Mesothelial cell of epicardium (in vitro differentiated cells): ENCODE measurements at regions not wholly inside any gene's neighbourhood (a gene's known extent, or its start where the extent isn't known, plus 50 kb on each side); places are given as distances from the start of the nearest gene placed in this dataset.
A peak's percentile ranks its signal among the peaks of the same experiment; 100 is the strongest.

Source experiments
- DNase-seq, 2 experiments: peaks; one replicate each; pipeline ENCODE4 v3.0.0; 2021; ENCODE audit warnings: low spot score in 2 of 2; ENCODE audit not compliant: unreplicated experiment in 2 of 2
- H3K27ac Mint-ChIP-seq: 2 replicates; pipeline ENCODE4 v1.8.0; 2021; ENCODE audit warnings: mixed read lengths
- H3K27me3 Mint-ChIP-seq: 2 replicates; pipeline ENCODE4 v1.8.0; 2021; ENCODE audit warnings: low read depth, mixed read lengths
- H3K36me3 Mint-ChIP-seq: 2 replicates; pipeline ENCODE4 v1.8.0; 2021; ENCODE audit warnings: mixed read lengths
- H3K4me1 Mint-ChIP-seq: 2 replicates; pipeline ENCODE4 v1.8.0; 2021; ENCODE audit warnings: mixed read lengths
- H3K4me3 Mint-ChIP-seq: 2 replicates; pipeline ENCODE4 v1.8.0; 2021; ENCODE audit warnings: mild to moderate bottlenecking, moderate library complexity, mixed read lengths
- H3K9me3 Mint-ChIP-seq: 2 replicates; pipeline ENCODE4 v1.8.0; 2021; ENCODE audit warnings: mixed read lengths
- TF ChIP-seq, protein P1 (sequence below): fragments of 200-600 bp; sonication (generic); IDR thresholded peaks from one replicate; pipeline ENCODE4 v1.5.0; 2021; ENCODE audit warnings: antibody characterized with exemption; ENCODE audit not compliant: unreplicated experiment

DNA sequence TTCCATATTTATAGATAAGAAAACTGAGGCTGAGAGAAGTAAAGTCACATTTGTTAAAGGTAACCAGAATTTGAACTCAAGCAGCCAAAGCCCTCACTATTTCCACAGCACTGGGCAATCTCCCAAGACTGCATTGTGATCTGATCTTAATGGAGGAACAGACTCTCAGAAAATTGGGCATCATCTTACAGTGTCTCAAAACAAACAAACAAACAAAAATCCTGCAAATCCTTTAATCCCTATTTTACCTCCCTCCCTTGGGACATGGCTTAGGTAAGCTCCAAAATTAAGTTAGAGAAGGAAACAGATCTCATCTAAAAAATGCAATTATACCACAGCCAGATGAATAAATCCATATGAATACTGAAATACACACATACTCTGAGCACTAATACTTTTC is 57.5 kb downstream of the FHIP2A start:
- Mint-ChIP-seq H3K27me3 (no peaks in the 10 kb centered on the region), H3K4me1 (peaks cover 45% of the 10 kb centered on the region), H3K27ac (peak overlapping the region; percentile 17), H3K9me3 (no peaks in the 10 kb centered on the region), H3K4me3 (no peak overlapping the region), H3K36me3 (no peaks in the 10 kb centered on the region)
- DNase-seq = no peak
- TF ChIP-seq, protein P1, sequence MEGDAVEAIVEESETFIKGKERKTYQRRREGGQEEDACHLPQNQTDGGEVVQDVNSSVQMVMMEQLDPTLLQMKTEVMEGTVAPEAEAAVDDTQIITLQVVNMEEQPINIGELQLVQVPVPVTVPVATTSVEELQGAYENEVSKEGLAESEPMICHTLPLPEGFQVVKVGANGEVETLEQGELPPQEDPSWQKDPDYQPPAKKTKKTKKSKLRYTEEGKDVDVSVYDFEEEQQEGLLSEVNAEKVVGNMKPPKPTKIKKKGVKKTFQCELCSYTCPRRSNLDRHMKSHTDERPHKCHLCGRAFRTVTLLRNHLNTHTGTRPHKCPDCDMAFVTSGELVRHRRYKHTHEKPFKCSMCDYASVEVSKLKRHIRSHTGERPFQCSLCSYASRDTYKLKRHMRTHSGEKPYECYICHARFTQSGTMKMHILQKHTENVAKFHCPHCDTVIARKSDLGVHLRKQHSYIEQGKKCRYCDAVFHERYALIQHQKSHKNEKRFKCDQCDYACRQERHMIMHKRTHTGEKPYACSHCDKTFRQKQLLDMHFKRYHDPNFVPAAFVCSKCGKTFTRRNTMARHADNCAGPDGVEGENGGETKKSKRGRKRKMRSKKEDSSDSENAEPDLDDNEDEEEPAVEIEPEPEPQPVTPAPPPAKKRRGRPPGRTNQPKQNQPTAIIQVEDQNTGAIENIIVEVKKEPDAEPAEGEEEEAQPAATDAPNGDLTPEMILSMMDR = no peak

DNA sequence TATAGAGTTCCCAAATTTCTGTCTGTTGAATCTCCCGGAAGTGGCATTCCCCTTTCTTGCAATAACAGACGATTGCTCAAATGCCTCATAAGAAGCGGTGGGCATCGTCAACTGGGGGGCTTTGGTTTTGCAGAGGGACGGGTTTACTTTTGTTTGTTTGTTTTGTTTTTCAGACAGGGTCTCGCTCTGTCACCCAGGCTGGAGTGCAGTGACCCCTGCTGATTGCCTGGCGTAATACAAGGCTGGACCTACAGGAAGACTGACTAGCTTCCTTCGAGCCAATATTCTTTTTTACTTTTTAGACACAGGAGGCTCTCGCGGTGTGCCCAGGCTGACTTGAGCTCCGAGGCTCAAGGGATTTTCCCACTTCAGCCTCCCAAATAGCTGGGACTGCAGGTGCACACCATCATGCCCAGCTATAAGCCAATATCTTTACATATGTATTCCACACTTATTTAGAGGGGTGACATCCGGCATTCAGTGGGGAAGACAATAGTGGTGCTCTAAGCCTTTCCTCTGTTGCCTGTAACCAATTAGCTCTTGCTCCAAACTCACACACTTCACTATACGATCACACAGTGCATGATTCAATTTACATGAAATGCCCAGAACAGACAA is 58.1 kb downstream of the FHIP2A start:
- TF ChIP-seq, protein P1 = no peak
- H3K27me3 Mint-ChIP-seq = no peaks in the 10 kb centered on the region
- H3K36me3 Mint-ChIP-seq = no peaks in the 10 kb centered on the region
- no peak overlapping the region for H3K4me3 Mint-ChIP-seq
- peak overlapping the region; percentile 15 for H3K27ac Mint-ChIP-seq
- DNase-seq = no peak
- H3K4me1 Mint-ChIP-seq = peaks cover 45% of the 10 kb centered on the region
- no peaks in the 10 kb centered on the region for H3K9me3 Mint-ChIP-seq

DNA sequence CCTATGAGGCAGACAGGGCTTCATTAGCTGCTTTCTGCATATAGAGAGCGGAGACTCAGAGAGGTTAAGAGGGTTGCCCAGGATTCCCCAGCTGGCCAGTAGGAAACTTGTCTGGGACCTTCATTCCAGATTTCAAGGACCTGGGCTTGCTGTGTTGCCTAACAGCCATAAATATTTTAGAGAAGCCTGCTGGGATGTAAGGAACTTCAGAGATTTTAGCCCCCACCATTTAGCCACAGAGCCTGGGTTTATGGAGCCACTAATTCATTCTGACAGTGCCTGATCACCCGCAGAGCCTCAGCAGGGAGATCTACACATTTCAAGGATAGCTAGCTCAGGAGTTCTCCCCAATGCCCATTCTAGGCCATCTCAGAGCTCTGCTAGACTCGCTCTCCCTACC is 56.6 kb upstream of the TRUB1 start:
- Mint-ChIP-seq H3K4me3 (no peak overlapping the region), H3K27ac (peak overlapping the region; percentile 87)
- no peak for DNase-seq

DNA sequence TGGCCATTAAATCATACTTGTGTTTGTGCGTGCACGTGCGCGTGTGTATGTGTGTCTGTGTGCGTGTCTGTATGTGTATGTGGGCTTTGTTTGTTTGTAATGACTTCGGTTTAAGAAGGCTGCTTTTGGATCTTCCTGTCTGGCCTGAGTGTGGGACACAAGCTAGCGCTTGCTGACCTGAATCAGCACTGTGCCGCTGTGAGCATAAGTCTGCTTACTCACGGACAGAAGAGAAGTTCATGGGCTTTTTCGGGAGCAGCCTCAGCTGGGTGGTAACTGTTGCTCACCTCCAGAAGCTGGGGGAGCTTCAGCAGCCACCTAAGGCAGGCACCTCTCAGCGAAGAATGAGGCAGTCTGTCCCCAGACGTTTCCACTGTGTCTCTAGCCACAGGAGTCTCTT is 56.1 kb upstream of the TRUB1 start:
- no peaks in the 10 kb centered on the region for H3K27me3 Mint-ChIP-seq
- TF ChIP-seq, protein P1 = no peak
- H3K36me3 Mint-ChIP-seq = no peaks in the 10 kb centered on the region
- peaks cover 43% of the 10 kb centered on the region for H3K4me1 Mint-ChIP-seq
- H3K9me3 Mint-ChIP-seq = no peaks in the 10 kb centered on the region
- no peak overlapping the region for H3K4me3 Mint-ChIP-seq
- no peak for DNase-seq
- peak overlapping the region; percentile 44 for H3K27ac Mint-ChIP-seq

More for the DNA sequence above, 56.6 kb upstream of the TRUB1 start:
- Mint-ChIP-seq H3K27me3 (no peaks in the 10 kb centered on the region), H3K36me3 (no peaks in the 10 kb centered on the region), H3K9me3 (no peaks in the 10 kb centered on the region), H3K4me1 (peaks cover 47% of the 10 kb centered on the region)
- TF ChIP-seq, protein P1 = no peak

DNA sequence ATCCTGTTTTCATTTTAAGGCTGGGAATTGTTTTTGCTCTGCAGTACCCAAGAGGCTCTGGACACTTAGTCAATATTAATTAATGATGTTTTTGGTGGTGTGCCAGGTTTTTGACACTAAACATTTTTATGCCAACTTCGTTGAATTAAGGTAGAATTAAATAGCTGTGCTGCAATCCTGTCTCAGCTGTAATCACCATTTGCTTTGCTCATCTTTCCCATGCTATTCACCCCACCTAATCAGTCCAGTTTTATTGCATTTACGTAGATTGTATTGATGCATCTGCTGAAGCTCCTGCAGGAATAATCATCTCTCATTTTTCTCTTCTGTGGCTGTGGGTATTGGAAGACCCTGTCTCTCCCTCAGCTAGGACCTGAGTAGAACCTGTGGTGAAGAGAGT is 52.6 kb upstream of the TRUB1 start:
- H3K27ac Mint-ChIP-seq = no peak overlapping the region
- DNase-seq = no peak
- TF ChIP-seq, protein P1 = no peak

More for the DNA sequence above, 52.6 kb upstream of the TRUB1 start:
- H3K27me3 Mint-ChIP-seq = no peaks in the 10 kb centered on the region
- H3K9me3 Mint-ChIP-seq = no peaks in the 10 kb centered on the region
- H3K36me3 Mint-ChIP-seq = no peaks in the 10 kb centered on the region
- H3K4me3 Mint-ChIP-seq = no peak overlapping the region
- H3K4me1 Mint-ChIP-seq = peaks cover 25% of the 10 kb centered on the region
